ENCODE measurements at regions not wholly inside any gene's neighbourhood (a gene's known extent, or its start where the extent isn't known, plus 50 kb on each side); places are given as distances from the start of the nearest gene placed in this dataset.

DNA sequence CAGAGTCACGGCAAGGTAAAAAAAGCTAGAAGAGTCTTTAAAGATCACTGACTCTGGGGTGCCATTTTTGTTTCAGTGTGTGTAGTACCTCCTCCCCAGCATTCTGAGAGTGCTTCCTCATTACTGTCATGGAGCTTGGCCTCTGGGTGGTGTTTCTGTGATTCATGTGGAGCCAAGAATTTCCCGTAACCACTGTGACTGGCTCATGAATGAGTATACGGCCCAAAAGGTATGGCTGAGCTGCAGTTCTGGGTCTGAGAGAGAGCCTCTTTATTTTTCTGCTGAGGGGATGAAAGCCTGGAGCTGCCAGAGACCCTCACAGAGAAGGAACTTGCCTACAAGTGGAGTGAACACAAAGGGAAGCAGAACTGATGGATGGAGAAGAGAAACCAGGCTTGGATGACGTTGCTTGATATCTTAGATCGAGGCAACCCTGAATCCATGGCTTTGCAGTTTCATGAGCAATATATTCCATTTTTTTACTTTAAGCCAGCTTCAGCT is 85.6 kb downstream of the PTTG1 start:
- TF ChIP-seq FOXM1 (IDR thresholded peaks at IDR 0.05; ENCODE audit: borderline replicate concordance) (no peak), ELF4 (IDR thresholded peaks at IDR 0.05) (no peak), TARDBP (IDR thresholded peaks at IDR 0.05) (no peak), ZNF384 (IDR thresholded peaks at IDR 0.05) (no peak), ARNT (IDR thresholded peaks at IDR 0.05) (no peak), L3MBTL2 (conservative IDR thresholded peaks at IDR 0.05) (no peak), SP1 (IDR thresholded peaks at IDR 0.05) (no peak)
